ENCODE measurements at regions not wholly inside any gene's neighbourhood (a gene's known extent, or its start where the extent isn't known, plus 50 kb on each side); places are given as distances from the start of the nearest gene placed in this dataset.

- TF ChIP-seq CTCF (IDR thresholded peaks at IDR 0.05; ENCODE audit: low read depth, low read length) (no peak), EZH2phosphoT487 (IDR thresholded peaks at IDR 0.05; ENCODE audit: low read depth) (no peak)
Observed at GRCh38 chr7:13309535-13309934, 622.1 kb downstream of the ARL4A start.

Measured in OCI-LY3 (cell line).